HG02981 (cell line): ENCODE measurements at regions not wholly inside any gene's neighbourhood (a gene's known extent, or its start where the extent isn't known, plus 50 kb on each side); places are given as distances from the start of the nearest gene placed in this dataset.
"Not testable (repeated sequence)": the region's sequence is repeated elsewhere in the genome, so short reads cannot be mapped to it uniquely, and the experiment has no call there.

ENCODE experiments used
- ATAC-seq: cut with Tn5 transposase; IDR thresholded peaks from one replicate; pipeline ENCODE4 v1.9.1; 2021; ENCODE audit warnings: mild to moderate bottlenecking, moderate library complexity; ENCODE audit not compliant: unreplicated experiment

GRCh38 chr2:236819275-236820002 lies 249.8 kb downstream of the ACKR3 start:
- no peak for ATAC-seq

DNA sequence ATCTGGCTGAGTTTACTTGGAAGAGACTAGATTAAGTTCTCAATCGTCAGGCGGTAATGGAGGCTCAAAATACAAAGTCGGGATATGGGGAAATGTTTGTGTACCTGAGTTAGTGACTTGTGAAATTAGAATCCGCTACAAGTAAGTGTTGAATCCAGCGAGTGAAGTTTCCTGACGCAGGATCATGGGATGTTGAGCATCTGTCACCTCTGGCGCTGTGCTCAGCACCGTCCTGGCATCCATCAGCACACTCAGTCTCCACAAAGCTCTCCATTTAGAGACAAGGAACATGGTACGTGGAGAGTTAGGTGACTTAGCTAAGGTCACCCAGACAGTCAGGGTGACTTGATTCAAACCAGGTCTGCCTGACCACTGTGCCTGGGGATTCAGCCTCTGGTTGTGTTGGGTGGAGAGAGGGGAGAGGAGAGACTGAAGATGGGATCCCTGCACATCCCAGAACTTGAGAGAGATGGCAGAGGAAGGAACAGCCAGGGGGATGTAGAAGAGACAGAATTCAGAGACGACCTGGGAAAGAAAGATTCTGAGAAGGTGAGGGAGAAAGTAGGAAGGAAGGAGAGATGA lies 251.2 kb downstream of the ACKR3 start:
- ATAC-seq: no peak

GRCh38 chr2:236823041-236823629 lies 253.5 kb downstream of the ACKR3 start:
- no peak for ATAC-seq

DNA sequence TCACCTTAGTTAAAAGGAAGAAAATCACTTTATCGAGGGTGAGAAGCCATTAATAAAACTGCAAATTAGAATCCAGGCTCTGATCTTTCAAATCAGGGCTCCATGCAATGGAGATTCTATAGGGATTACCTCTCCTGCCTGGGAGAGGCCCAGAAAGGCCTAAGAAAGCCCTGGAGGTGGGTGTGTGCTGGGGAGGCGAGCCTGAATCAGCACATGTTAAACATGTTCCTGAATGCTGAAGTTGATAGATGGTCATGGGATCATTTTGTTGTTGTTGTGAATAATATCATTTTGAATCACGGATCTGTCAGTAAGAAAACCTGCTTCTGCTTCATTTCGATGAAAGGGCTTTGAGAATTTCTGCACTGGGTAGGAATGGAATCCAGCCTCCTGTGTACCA lies 254.3 kb downstream of the ACKR3 start:
- ATAC-seq: no peak

- no peak for ATAC-seq
These were observed 255.2 kb downstream of the ACKR3 start for GRCh38 chr2:236824836-236825235.

- ATAC-seq: no peak
These were observed 256.4 kb downstream of the ACKR3 start for GRCh38 chr2:236825989-236826510.

GRCh38 chr2:236826606-236827156 lies 257.1 kb downstream of the ACKR3 start:
- no peak for ATAC-seq

DNA sequence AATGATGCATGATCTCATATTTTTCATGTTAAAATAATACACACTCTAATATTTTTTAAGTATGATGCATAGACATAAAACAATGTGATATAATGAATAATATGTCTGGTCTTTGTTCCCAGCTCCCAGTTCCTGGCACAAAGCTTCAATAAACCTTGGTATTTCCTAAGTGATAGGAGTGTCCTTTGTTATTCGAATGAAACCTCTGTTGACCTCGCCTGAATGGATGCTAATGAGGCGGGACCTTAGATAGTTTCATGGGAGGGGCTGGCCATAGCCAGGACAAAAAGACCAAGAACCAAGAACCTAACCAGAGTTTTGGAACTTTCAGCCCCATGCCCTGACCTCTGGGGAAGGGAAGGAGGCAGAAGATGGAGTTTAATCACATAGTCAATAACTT lies 257.7 kb upstream of the COPS8 start:
- no peak for ATAC-seq

DNA sequence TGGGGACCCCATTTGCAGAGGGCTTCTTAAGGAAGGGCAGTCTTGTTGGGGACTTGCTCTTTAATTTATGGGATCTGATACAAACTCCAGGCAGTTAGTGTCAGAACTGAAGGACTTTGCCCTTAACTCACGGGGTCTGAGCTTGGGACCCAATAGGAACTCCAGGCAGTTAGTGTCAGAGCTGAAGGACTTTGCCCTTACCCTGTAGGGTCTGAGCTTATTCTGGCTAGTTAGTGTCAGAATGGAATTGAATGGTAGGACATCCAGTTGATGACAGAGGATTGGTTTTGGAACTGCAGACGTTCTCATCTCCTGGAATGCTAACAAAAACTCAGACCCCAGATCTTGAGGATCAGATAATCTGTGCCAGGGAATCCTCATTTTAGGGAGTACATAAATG lies 256.9 kb upstream of the COPS8 start:
- ATAC-seq: no peak

DNA sequence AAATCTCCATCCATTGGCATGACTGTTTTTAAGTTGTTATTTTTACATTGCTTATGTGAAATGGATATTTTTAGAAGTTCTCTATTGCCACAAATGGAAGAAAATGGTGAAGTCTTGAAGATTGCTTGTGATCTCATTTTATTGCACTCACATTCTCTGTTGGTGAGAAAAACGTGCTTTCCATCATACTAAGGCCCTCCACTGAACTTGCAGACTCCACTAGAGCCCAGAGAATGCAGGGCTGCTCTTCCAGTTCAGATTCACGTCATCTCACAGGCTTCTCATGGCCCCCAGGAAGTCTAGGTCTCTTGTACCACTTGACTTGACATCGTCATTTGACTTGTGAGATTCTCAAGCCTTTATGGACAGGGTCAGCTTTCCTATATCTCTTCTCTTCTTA lies 254.8 kb upstream of the COPS8 start:
- no peak for ATAC-seq

GRCh38 chr2:236831698-236832097 lies 254.0 kb upstream of the COPS8 start:
- no peak for ATAC-seq

- ATAC-seq: no peak
These were observed 252.1 kb upstream of the COPS8 start for GRCh38 chr2:236833501-236834073.

DNA sequence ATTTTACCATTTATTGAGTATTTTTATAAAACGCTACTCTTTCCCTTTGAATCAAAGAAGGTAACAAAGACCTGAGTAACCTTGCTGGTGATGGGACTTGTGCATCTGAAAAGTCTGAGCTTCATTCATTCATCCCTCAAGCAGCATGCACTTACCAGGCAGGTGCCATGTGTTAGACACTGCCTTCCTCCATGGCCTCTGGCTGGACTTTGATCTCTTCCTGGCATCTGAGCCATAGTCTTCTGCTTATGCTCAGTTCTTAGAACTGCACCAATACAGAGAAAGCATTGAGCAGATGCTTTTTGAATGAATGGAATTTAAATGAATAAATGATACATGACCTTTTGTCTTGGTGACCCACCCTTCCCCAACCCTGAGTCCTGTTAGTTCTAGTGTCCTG lies 251.4 kb upstream of the COPS8 start:
- ATAC-seq: no peak

DNA sequence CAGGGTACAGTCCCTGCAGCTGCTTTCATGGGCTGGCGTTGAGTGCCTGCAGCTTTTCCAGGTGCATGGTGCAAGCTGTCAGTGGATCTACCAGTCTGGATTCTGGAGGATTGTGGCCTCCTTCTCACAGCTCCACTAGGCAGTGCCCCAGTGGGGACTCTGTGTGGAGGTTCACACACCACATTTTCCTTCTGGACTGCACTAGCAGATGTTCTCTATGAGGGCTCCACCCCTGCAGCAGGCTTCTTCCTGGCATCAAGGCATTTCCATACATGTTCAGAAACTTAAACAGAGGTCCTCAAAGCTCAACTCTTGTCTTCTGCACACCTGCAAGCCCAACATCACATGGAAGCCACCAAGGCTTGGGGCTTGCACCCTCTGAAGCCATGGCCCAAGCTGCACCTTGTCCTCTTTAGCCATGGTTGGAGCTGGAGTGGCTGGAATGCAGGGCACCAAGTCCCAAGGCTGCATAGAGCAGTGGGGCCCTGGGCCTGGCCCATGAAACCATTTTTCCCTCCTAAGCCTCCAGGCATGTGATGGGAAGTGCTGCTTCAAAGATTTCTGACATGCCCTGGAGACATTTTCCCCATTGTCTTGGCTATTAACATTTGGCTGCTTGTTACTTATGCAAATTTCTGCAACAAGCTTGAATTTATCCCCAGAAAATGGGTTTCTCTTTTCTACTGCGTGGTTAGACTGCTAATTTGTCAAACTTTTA lies 250.2 kb upstream of the COPS8 start:
- ATAC-seq: no peak

DNA sequence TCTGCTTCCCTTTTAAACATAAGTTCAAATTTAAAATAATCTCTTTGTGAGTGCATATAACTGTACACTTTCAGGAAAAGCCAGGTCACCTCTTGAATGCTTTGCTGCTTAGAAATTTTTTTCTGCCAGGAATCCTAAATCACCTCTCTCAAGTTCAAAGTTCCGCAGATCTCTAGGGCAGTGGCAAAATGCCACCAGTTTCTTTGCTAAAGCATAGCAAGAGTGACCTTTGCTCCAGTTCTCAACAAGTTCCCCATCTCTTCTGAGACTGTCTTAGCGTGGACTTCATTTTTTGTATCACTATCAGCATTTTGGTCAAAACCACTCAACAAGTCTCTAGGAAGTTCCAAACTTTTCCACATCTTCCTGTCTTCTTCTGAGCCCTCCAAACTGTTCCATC lies 249.7 kb upstream of the COPS8 start:
- not testable (repeated sequence) for ATAC-seq

DNA sequence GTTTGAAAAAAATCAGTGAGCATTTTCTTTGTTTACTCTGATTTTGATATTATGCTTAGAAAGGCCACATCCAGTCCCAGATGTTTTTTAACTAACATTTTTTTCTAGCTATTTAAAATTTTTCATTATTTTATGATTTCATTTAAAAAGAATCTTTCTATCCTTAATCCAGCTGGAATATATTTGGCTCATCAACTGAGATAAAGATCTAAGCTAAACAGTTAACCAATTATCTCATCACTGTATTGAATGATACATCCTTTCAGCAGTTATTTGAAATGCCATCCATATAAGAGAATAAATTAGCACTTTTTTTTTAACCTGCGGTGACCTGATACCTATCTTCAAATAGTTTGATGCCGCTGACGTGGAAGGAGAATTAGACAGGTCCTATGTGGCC lies 245.5 kb upstream of the COPS8 start:
- no peak for ATAC-seq

- no peak for ATAC-seq
These were observed 244.8 kb upstream of the COPS8 start for GRCh38 chr2:236840857-236841256.

GRCh38 chr2:236841389-236841788 lies 244.3 kb upstream of the COPS8 start:
- ATAC-seq: no peak

DNA sequence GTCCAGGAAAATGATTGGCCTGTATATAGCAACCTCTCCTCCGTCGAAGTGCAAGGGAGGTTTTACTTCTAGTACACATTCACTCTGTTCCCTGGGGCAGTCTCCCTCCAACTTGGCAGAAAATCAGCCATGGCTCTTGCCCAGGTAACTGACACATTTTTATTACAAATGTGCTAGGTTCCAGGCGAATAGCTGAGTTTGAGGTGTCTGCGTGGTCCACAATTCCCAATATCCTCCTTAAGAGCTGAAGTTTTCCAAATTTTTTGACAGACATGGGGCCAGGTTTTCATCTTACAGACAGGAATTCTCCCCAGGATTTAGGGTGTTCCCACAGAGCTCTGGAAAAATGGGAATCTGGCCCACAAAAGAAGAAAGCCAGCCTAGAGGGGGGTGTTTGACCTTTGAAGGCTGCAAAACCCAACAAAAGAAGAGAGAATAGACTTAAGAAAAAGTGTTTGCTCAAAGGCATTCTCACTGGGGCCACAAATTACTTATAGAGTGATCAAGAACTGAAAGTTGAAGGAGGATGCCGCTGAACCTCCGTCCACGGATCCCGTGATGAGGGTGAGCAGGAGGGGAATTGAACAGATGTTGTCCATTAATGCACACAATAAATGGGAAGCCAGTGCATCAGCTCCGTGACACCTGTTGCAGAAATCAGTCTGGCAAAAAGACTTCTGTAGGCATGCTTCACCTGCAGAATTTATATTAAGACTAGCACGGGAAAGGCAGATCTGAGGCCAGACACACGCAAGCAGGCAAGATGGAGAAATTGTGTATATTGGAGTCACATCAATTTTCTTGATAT lies 242.3 kb upstream of the COPS8 start:
- ATAC-seq: no peak

DNA sequence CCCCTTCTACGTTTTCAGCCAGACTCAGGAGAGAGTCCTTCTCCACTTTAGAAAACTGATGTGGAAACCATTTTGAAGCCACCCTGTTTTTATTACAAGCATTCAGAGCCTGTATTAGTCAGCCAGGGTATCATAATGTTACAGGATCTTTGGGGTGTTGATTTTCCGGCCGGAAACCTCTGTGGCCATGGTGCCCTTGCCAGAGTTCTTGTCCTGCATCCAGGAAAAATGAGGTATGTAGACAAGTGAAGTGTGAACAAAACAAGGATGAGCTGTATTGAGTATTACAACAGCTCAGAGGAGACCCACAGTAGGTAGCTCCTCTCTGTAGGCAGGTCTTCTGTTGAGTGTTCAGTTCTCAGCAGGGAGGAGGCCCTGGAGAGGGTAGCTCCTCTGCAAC lies 241.0 kb upstream of the COPS8 start:
- no peak for ATAC-seq
